GM23338 (cell line): ENCODE measurements at regions not wholly inside any gene's neighbourhood (a gene's known extent, or its start where the extent isn't known, plus 50 kb on each side); places are given as distances from the start of the nearest gene placed in this dataset.

Experiments used
- ATAC-seq: fragments of 200-7000 bp; cut with Tn5 transposase; 3 replicates; pipeline ENCODE4 v1.9.1; 2020
- DNase-seq: peaks from one replicate; pipeline ENCODE4 v3.0.0-alpha.2; 2015; ENCODE audit warnings: low spot score
- H2AFZ ChIP-seq: fragments of 200-600 bp; sonication (generic); 2 replicates; pipeline ENCODE4 v1.8.0; 2016; ENCODE audit warnings: antibody characterized with exemption, mild to moderate bottlenecking, moderate library complexity
- H3F3A ChIP-seq: fragments of 200-600 bp; sonication (generic); replicated peaks from 2 replicates; pipeline ENCODE4 v1.8.0; 2017; ENCODE audit warnings: antibody characterized with exemption, mixed run types, low read depth
- H3K27ac ChIP-seq: fragments of 200-600 bp; sonication (generic); 2 replicates; pipeline ENCODE4 v1.6.1; 2016; ENCODE audit warnings: low read depth
- H3K27me3 ChIP-seq: fragments of 200-600 bp; sonication (generic); 2 replicates; pipeline ENCODE4 v1.8.0; 2016; ENCODE audit warnings: mild to moderate bottlenecking, mixed run types, moderate library complexity; ENCODE audit not compliant: insufficient read depth
- H3K36me3 ChIP-seq: fragments of 200-600 bp; sonication (generic); 2 replicates; pipeline ENCODE4 v1.8.0; 2016; ENCODE audit warnings: mild to moderate bottlenecking; ENCODE audit not compliant: insufficient read depth
- H3K4me1 ChIP-seq: fragments of 200-600 bp; sonication (generic); 2 replicates; pipeline ENCODE4 v1.8.0; 2016; ENCODE audit warnings: mild to moderate bottlenecking, moderate library complexity; ENCODE audit not compliant: insufficient read depth
- H3K4me2 ChIP-seq: fragments of 200-600 bp; sonication (generic); 2 replicates; pipeline ENCODE4 v1.7.1; 2017; ENCODE audit warnings: mixed run types
- H3K4me3 ChIP-seq: fragments of 200-600 bp; sonication (generic); 2 replicates; pipeline ENCODE4 v1.6.1; 2016; ENCODE audit warnings: mixed run types
- H3K79me2 ChIP-seq: fragments of 200-600 bp; sonication (generic); replicated peaks from 2 replicates; pipeline ENCODE4 v1.8.0; 2017; ENCODE audit warnings: mild to moderate bottlenecking; ENCODE audit not compliant: insufficient read depth
- H3K9me2 ChIP-seq: fragments of 200-600 bp; sonication (generic); 2 replicates; pipeline ENCODE4 v1.8.0; 2017; ENCODE audit not compliant: insufficient read depth
- H4K20me1 ChIP-seq: fragments of 200-600 bp; sonication (generic); replicated peaks from 2 replicates; pipeline ENCODE4 v1.8.0; 2017; ENCODE audit warnings: mild to moderate bottlenecking; ENCODE audit not compliant: insufficient read depth
- H3K27ac Mint-ChIP-seq: 2 replicates; pipeline ENCODE4 v1.8.0; 2020; ENCODE audit warnings: inconsistent platforms, mild to moderate bottlenecking, moderate library complexity, mixed read lengths
- H3K27me3 Mint-ChIP-seq: 3 replicates; pipeline ENCODE4 v1.8.0; 2022; ENCODE audit warnings: low read depth, mild to moderate bottlenecking, moderate library complexity, mixed read lengths, inconsistent platforms; ENCODE audit not compliant: insufficient read depth, poor library complexity
- H3K36me3 Mint-ChIP-seq: 3 replicates; pipeline ENCODE4 v1.8.0; 2021; ENCODE audit warnings: low read depth, mild to moderate bottlenecking, inconsistent platforms, moderate library complexity, mixed read lengths
- H3K4me1 Mint-ChIP-seq: 3 replicates; pipeline ENCODE4 v1.8.0; 2020; ENCODE audit warnings: mild to moderate bottlenecking, inconsistent platforms, mixed read lengths
- H3K4me3 Mint-ChIP-seq: 3 replicates; pipeline ENCODE4 v1.8.0; 2021; ENCODE audit warnings: moderate library complexity, mild to moderate bottlenecking, inconsistent platforms, mixed read lengths
- H3K9me3 Mint-ChIP-seq: 3 replicates; pipeline ENCODE4 v1.8.0; 2020; ENCODE audit warnings: moderate library complexity, mild to moderate bottlenecking, inconsistent platforms, mixed read lengths
- CREB1 ChIP-seq: fragments of 250-450 bp; sonication (Bioruptor Pico); IDR thresholded peaks from 2 replicates; pipeline ENCODE4 v1.5.0; 2020; ENCODE audit warnings: low read depth, mild to moderate bottlenecking, moderate library complexity
- JUNB ChIP-seq: IDR thresholded peaks from one replicate; pipeline ENCODE4 v1.6.1; 2016; ENCODE audit warnings: antibody characterized with exemption; ENCODE audit not compliant: unreplicated experiment
- STAT1 ChIP-seq: IDR thresholded peaks from one replicate; pipeline ENCODE4 v1.6.1; 2016; ENCODE audit warnings: antibody characterized with exemption; ENCODE audit not compliant: unreplicated experiment
- ZNF331 ChIP-seq: fragments of 250-450 bp; sonication (Bioruptor Pico); IDR thresholded peaks from 2 replicates; pipeline ENCODE4 v1.5.0; 2020; ENCODE audit warnings: low read depth, mild to moderate bottlenecking, moderate library complexity
- ZNF462 ChIP-seq: fragments of 250-450 bp; sonication (Bioruptor Pico); IDR thresholded peaks from 2 replicates; pipeline ENCODE4 v1.5.0; 2020; ENCODE audit warnings: mild to moderate bottlenecking, moderate library complexity
- TF ChIP-seq, protein P1 (sequence below), 2 experiments: fragments of 200-600 bp in 1 of 2; sonication (generic) in 1 of 2; conservative IDR thresholded peaks; 2 replicates each; pipeline versions ENCODE4 v1.5.1 to v1.6.1; 2016 to 2017; ENCODE audit warnings: antibody characterized with exemption in 2 of 2, low read depth in 2 of 2, mild to moderate bottlenecking in 2 of 2, moderate library complexity in 1 of 2

DNA sequence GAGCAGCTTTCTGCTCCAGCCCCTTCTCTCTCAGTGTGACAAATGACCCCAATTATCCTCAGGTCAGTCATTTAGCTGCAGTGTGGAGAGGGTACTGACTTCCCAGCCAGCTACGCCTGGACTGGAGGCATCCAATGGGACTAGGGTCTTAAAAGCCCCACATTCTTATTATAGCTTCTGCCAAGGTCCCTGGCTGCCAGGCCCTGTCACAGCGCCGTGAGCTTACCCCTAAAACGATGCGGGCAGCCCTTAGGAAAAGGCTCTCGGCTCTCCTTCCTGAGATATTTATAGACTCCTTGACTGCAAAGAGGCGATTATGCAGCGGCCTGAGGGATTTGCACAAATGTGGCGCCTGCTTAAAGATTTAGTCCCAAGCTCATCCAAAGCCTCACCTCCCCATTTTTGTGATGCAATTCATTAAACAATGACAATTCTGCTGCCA lies 69.2 kb upstream of the EDAR start:
- Histone ChIP-seq H3K4me3 (no peak overlapping the region), H3K79me2 (no peaks in the 10 kb centered on the region), H3K36me3 (no peaks in the 10 kb centered on the region), H3F3A (no peaks in the 10 kb centered on the region), H3K4me2 (no peak overlapping the region), H3K27ac (no peak overlapping the region), H3K9me2 (no peaks in the 10 kb centered on the region), H2AFZ (no peak overlapping the region), H4K20me1 (no peaks in the 10 kb centered on the region), H3K4me1 (no peaks in the 10 kb centered on the region), H3K27me3 (no peaks in the 10 kb centered on the region)
- no peak overlapping the region for H3K4me3 Mint-ChIP-seq
- DNase-seq: no peak
- H3K4me1 Mint-ChIP-seq: peaks cover 6% of the 10 kb centered on the region; the same call in 2 of the 3 replicates
- TF ChIP-seq CREB1 (CRISPR knock-in tag) (no peak), STAT1 (no peak), JUNB (no peak)
- H3K36me3 Mint-ChIP-seq: no peaks in the 10 kb centered on the region
- H3K27me3 Mint-ChIP-seq: peaks cover 8% of the 10 kb centered on the region
- H3K9me3 Mint-ChIP-seq: no peaks in the 10 kb centered on the region
- H3K27ac Mint-ChIP-seq: no peak overlapping the region
- no peak for ATAC-seq

DNA sequence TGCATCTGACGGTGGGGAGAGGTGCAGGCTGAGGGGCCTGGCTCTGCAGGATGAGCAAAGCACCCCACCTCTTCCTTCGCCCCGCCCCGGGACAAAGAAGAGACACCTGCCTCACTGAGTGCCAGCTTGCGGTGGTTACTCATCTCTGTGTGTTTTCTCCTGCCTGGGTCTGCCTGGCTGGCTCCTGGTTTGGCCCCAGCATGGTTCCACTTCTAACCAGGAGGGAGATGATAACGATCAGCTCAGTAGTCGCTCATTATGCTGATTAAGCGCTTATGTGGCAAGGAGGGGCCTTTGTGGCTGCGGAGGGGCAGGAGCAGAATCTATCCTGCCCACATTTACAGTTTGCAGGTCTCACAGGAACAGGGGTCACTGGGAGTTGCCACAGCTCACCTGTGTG lies 68.7 kb upstream of the EDAR start:
- no peaks in the 10 kb centered on the region for H3K9me3 Mint-ChIP-seq
- H3K4me3 Mint-ChIP-seq: no peak overlapping the region
- H3K9me2 ChIP-seq: no peaks in the 10 kb centered on the region
- no peak overlapping the region for H3K27ac Mint-ChIP-seq
- no peaks in the 10 kb centered on the region for H3K36me3 Mint-ChIP-seq
- no peak for ATAC-seq
- H3K27me3 Mint-ChIP-seq: peaks cover 9% of the 10 kb centered on the region
- no peak overlapping the region for H3K4me2 ChIP-seq
- H2AFZ ChIP-seq: 0 out of 2 replicates have a peak overlapping the region, but pooled peaks have one; percentile 43
- H3K4me1 Mint-ChIP-seq: peaks cover 3% of the 10 kb centered on the region; the same call in 1 of the 3 replicates
- H3K27ac ChIP-seq: no peak overlapping the region
- no peaks in the 10 kb centered on the region for H3F3A ChIP-seq
- DNase-seq: no peak
- no peaks in the 10 kb centered on the region for H3K4me1 ChIP-seq
- TF ChIP-seq ZNF462 (CRISPR knock-in tag) (no peak), ZNF331 (CRISPR knock-in tag) (no peak), STAT1 (no peak), JUNB (no peak)
- TF ChIP-seq, protein P1, sequence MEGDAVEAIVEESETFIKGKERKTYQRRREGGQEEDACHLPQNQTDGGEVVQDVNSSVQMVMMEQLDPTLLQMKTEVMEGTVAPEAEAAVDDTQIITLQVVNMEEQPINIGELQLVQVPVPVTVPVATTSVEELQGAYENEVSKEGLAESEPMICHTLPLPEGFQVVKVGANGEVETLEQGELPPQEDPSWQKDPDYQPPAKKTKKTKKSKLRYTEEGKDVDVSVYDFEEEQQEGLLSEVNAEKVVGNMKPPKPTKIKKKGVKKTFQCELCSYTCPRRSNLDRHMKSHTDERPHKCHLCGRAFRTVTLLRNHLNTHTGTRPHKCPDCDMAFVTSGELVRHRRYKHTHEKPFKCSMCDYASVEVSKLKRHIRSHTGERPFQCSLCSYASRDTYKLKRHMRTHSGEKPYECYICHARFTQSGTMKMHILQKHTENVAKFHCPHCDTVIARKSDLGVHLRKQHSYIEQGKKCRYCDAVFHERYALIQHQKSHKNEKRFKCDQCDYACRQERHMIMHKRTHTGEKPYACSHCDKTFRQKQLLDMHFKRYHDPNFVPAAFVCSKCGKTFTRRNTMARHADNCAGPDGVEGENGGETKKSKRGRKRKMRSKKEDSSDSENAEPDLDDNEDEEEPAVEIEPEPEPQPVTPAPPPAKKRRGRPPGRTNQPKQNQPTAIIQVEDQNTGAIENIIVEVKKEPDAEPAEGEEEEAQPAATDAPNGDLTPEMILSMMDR (conservative IDR thresholded peaks at IDR 0.05; ENCODE audit: low read depth in 2 of 2): no peak
- H4K20me1 ChIP-seq: no peaks in the 10 kb centered on the region
- no peaks in the 10 kb centered on the region for H3K36me3 ChIP-seq
- no peaks in the 10 kb centered on the region for H3K27me3 ChIP-seq
- H3K4me3 ChIP-seq: no peak overlapping the region
- H3K79me2 ChIP-seq: no peaks in the 10 kb centered on the region
